Breast epithelium (tissue), 3 donors: ENCODE measurements at regions not wholly inside any gene's neighbourhood (a gene's known extent, or its start where the extent isn't known, plus 50 kb on each side); places are given as distances from the start of the nearest gene placed in this dataset.

Experiments used
- CTCF ChIP-seq, 3 donors: fragments of 450-650 bp; IDR thresholded peaks; one replicate each; pipeline ENCODE4 v1.5.1; 2016 to 2017; ENCODE audit warnings: antibody characterized with exemption in 3 of 3, mild to moderate bottlenecking in 3 of 3, moderate library complexity in 3 of 3
- POLR2A ChIP-seq: fragments of 450-650 bp; IDR thresholded peaks from one replicate; pipeline ENCODE4 v1.6.1; 2016; ENCODE audit warnings: antibody characterized with exemption, mild to moderate bottlenecking, moderate library complexity
- POLR2AphosphoS5 ChIP-seq, 3 donors: sonication (generic); formaldehyde crosslinking; IDR thresholded peaks; one replicate each; pipeline ENCODE4 v1.6.1; 2017; ENCODE audit warnings: antibody characterized with exemption in 3 of 3

- no peak for TF ChIP-seq CTCF (IDR thresholded peaks at IDR 0.05)
- no peak for TF ChIP-seq POLR2A
- no peak for TF ChIP-seq POLR2AphosphoS5 (IDR thresholded peaks at IDR 0.05)
Observed at GRCh38 chr5:124662181-124662781, 84.2 kb downstream of the ZNF608 start.
